ENCODE measurements at regions not wholly inside any gene's neighbourhood (a gene's known extent, or its start where the extent isn't known, plus 50 kb on each side); places are given as distances from the start of the nearest gene placed in this dataset.

DNA sequence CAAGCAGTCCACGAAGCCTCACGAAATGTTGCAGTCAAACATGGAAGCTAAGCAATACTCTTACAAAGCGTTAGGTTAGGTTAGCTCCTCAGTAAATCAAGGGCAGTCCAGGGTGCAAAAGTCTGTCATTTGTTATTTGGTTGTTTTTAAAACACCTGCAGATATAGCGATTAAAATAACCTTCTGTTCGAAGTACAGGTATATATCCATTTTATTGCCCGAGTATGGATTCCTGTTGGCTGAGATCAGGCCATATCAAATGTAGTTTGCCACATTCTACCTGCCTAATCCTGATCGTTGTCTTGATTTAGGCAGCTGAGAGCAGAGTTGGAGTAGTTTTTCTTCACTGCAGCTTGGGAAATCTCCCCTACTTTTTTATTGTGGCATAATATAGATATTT is 99.5 kb upstream of the EPB41L3 start:
- H3K27ac Mint-ChIP-seq = no peak overlapping the region
- DNase-seq (ENCODE audit: low spot score in 2 of 2) (no peak), ATAC-seq (ENCODE audit: low read depth) (no peak)
- no peaks in the 10 kb centered on the region for H3K4me1 Mint-ChIP-seq
- H3K4me3 Mint-ChIP-seq = no peak overlapping the region
- peaks cover 2% of the 10 kb centered on the region for H3K27me3 Mint-ChIP-seq
- H3K9me3 Mint-ChIP-seq = no peaks in the 10 kb centered on the region
- no peaks in the 10 kb centered on the region for H3K36me3 Mint-ChIP-seq

DNA sequence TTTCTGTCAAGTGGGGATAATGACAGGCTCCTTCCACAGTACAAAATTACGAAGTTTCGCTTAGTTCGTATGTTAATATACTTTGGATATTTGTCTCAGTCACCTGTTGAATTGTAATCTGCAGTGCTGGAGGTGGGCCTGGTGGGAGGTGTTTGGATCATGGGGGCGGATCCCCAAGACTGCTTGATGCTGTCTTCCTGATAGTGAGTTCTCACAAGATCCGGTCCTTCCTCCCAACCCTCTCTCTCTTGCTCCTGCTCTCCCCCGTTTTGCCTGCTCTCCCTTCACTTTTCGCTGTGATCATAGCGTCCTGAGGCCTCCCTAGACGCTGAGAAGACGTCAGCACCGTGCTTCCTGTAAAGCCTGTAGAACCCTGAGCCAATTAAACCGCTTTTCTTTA is 97.1 kb upstream of the EPB41L3 start:
- DNase-seq (ENCODE audit: low spot score in 2 of 2) (no peak), ATAC-seq (ENCODE audit: low read depth) (no peak)
- no peaks in the 10 kb centered on the region for H3K36me3 Mint-ChIP-seq
- no peak overlapping the region for H3K4me3 Mint-ChIP-seq
- H3K4me1 Mint-ChIP-seq = no peaks in the 10 kb centered on the region
- no peak overlapping the region for H3K27ac Mint-ChIP-seq
- peaks cover 3% of the 10 kb centered on the region for H3K9me3 Mint-ChIP-seq
- H3K27me3 Mint-ChIP-seq = peaks cover 6% of the 10 kb centered on the region

DNA sequence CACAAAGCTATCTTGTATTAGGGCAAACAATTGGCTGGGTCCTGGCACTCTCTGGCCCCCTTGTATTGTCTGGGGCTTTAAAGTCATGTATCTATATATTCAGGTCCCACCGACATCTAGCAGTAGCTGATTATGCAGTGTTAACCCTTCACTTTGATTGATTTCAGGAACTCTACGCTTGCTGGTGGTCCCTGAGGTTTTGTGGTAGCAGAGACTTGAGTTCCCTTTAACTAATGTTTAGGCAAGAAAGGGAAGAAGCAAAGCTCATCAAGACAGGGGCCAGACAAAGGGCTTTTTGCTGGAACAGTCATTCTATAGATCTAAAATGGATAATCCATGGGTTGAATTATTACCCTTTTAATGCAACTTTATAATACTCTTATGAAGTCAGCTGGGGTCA is 95.3 kb upstream of the EPB41L3 start:
- no peak overlapping the region for H3K4me3 Mint-ChIP-seq
- no peak overlapping the region for H3K27ac Mint-ChIP-seq
- H3K27me3 Mint-ChIP-seq = peaks cover 7% of the 10 kb centered on the region
- no peak for ATAC-seq (ENCODE audit: low read depth)
- H3K4me1 Mint-ChIP-seq = no peaks in the 10 kb centered on the region
- no peaks in the 10 kb centered on the region for H3K36me3 Mint-ChIP-seq
- DNase-seq (ENCODE audit: low spot score in 2 of 2) = no peak
- peaks cover 5% of the 10 kb centered on the region for H3K9me3 Mint-ChIP-seq

DNA sequence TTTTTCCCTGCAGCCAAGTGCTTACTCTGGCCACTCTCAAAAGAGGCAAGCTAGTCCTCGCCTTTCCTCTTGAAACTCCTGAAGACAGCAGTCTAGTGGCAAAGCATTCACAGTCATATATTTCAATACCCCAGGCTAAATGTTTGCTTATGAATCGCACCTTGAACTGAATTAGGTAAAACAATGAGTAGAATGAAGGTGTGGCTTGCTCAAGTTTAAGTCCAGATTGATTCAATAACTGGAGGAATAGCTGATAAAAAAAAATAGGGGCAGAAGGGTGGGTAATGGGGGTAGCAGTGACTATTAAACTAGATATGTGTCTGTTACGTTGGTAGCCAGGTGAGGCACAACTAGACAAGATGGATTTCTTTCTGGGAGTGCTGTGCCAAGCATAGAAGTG is 88.2 kb upstream of the EPB41L3 start:
- Mint-ChIP-seq H3K9me3 (peaks cover 5% of the 10 kb centered on the region), H3K4me1 (no peaks in the 10 kb centered on the region), H3K27ac (no peak overlapping the region), H3K36me3 (no peaks in the 10 kb centered on the region), H3K27me3 (peaks cover 19% of the 10 kb centered on the region), H3K4me3 (no peak overlapping the region)
- no peak for DNase-seq (ENCODE audit: low spot score in 2 of 2)
- ATAC-seq (ENCODE audit: low read depth) = no peak

DNA sequence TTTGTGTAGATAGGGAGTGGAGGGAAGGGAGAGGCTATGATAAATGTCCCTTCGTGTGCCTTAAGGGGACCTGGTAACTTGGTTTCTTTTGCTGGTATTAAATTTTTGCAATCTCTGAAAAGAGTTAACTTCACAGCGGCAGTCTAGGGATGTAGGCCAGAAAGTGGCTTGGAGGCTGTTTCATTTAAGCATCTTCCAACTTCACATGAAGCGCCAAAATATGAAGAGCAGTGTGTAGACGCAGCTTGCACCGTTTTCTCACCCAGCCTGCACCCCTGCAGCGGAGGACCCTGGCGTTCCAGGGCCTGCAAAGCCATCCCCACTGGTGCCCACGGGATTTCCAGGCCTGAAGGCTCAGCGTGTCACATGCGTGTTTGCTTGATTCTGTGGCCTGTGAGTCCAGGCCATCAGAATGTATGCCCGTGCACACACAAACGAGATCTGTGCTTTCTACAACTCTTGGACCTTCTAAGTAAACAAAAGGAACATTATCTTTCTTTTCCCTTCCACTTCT is 87.2 kb upstream of the EPB41L3 start:
- Mint-ChIP-seq H3K27me3 (peaks cover 15% of the 10 kb centered on the region), H3K9me3 (peaks cover 1% of the 10 kb centered on the region), H3K4me1 (no peaks in the 10 kb centered on the region), H3K27ac (no peak overlapping the region), H3K36me3 (no peaks in the 10 kb centered on the region), H3K4me3 (peak overlapping the region; percentile 45)
- ATAC-seq (ENCODE audit: low read depth) (no peak), DNase-seq (ENCODE audit: low spot score in 2 of 2) (no peak)

DNA sequence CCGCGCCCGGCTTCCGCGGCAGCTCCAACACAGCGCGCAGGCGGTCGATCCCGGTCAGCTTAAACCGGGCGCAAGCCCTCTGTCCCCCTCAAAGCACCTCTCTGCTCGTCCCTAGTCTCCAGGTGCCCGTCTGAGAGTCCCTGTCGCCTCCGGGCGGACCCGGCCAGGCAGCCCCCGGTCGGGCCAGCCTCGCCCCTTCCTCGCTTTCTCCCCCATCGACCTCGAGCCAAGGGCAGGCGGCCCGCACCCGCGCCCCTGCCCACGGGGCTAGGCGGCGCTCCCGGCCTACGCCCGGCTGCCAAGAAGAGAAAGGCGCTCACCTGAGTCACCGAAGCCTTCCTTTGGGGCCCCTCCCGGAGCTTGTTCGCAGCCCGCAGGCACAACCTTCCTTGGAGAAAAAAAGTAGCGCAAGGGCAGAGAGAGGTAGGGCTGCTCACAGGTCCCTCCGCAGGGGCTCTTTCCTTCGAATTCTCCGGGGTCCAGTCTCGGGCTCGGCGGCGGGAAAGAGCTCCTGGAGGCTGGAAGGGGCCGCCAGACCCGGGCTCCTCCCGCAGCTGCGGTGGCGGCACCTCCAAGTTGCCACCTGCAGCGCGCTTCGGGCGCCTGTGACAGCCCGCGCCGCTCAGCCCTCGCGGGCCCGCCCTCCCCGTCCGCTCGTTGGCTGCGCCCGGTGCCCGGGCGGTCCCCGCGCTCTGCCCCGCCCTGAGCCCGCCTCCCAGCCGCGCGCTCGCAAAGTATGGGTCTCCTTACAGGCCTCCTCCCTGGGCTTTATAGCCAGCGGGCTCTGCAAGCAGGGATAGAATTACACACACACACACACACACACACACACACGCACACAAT is 86.5 kb upstream of the EPB41L3 start:
- peaks cover under 1% of the 10 kb centered on the region for H3K9me3 Mint-ChIP-seq
- H3K27me3 Mint-ChIP-seq = peaks cover 14% of the 10 kb centered on the region
- no peak overlapping the region for H3K27ac Mint-ChIP-seq
- DNase-seq (ENCODE audit: low spot score in 2 of 2) (no peak), ATAC-seq (ENCODE audit: low read depth) (peak; percentile 60)
- no peaks in the 10 kb centered on the region for H3K36me3 Mint-ChIP-seq
- no peak overlapping the region for H3K4me3 Mint-ChIP-seq
- H3K4me1 Mint-ChIP-seq = no peaks in the 10 kb centered on the region

DNA sequence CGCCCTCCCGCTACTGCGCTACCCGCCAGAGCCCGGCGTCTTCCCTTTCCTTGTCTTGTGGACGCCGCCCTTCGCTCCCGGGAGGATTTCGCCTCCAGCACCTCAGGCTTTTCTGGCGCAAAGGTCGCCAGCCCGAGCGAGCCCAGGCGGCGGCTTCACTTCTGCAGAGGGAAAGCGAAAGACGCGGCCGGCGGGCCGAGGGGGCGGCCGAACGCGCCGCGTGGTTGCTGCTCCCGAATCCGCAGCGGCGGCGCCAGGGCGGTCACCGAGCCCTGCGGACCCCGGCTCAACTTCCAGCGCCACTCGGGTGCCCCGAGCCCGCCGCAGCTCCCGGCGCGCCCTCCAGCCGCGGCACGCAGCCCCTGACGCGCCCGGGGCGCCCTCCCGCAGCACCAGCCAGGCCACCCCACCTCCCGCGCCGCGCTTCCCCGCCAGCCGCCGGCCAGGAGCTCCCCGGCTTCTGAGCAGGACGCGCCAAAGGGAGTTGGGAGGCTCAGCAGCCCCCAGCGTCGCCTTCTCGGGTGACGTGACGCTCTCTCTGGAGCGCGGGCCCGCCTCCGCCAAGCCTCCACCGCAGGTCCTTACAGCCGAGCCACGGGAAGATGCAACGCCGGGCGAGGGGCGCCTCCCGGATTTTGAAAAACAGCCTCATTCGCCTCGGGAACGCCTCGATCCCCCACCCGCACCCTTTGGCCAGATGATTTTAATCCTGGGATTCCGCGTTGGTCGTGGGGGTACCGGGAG is 84.9 kb upstream of the EPB41L3 start:
- Mint-ChIP-seq H3K4me3 (peak overlapping the region; percentile 28), H3K27me3 (peaks cover 14% of the 10 kb centered on the region), H3K4me1 (no peaks in the 10 kb centered on the region), H3K9me3 (no peaks in the 10 kb centered on the region), H3K27ac (no peak overlapping the region), H3K36me3 (no peaks in the 10 kb centered on the region)
- no peak for ATAC-seq (ENCODE audit: low read depth)
- no peak for DNase-seq (ENCODE audit: low spot score in 2 of 2)

DNA sequence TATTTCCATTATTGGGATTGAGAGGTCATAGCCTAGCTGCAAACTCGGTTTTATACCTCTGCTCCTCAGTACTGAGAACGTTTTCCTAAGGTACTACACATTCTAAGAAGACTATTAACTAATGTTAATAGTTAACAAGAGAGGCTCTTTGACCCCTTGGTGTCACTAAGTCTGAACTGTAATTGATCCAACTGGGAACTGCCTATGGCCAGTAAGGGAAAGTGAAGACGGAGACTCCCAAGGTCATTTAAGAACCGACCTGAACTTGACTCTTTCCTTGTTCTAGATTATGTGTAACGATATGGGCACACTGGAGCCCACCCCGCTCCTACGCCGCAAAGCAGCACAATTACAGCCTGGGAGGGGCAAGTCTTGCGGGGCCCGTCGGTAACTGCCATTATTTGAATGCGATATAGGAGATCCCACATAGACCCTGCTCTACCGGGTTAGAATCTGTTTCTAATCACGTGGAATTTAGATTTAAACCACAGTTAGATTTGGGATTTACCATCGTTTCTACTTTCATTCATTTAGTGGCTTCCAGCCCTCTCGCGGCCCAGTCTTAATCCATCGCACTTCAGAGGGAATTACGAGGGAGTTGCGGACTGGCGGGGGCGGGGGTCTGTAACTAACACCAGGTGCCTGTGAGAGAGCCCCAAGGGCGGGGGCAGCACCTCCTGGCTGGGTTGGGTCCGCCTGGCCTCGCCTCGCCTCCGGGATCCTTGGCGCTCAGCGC is 84.1 kb upstream of the EPB41L3 start:
- ATAC-seq (ENCODE audit: low read depth) = no peak
- no peak overlapping the region for H3K27ac Mint-ChIP-seq
- H3K4me3 Mint-ChIP-seq = peak overlapping the region; percentile 24

GRCh38 chr18:5626130-5626880 is 82.5 kb upstream of the EPB41L3 start:
- no peaks in the 10 kb centered on the region for H3K9me3 Mint-ChIP-seq
- H3K4me3 Mint-ChIP-seq = no peak overlapping the region
- H3K27ac Mint-ChIP-seq = no peak overlapping the region
- H3K36me3 Mint-ChIP-seq = no peaks in the 10 kb centered on the region
- DNase-seq (ENCODE audit: low spot score in 2 of 2) (no peak), ATAC-seq (ENCODE audit: low read depth) (no peak)
- H3K4me1 Mint-ChIP-seq = no peaks in the 10 kb centered on the region
- H3K27me3 Mint-ChIP-seq = peaks cover 8% of the 10 kb centered on the region

More for the DNA sequence above, 84.1 kb upstream of the EPB41L3 start:
- Mint-ChIP-seq H3K9me3 (no peaks in the 10 kb centered on the region), H3K36me3 (no peaks in the 10 kb centered on the region), H3K4me1 (no peaks in the 10 kb centered on the region), H3K27me3 (peaks cover 12% of the 10 kb centered on the region)
- no peak for DNase-seq (ENCODE audit: low spot score in 2 of 2)

DNA sequence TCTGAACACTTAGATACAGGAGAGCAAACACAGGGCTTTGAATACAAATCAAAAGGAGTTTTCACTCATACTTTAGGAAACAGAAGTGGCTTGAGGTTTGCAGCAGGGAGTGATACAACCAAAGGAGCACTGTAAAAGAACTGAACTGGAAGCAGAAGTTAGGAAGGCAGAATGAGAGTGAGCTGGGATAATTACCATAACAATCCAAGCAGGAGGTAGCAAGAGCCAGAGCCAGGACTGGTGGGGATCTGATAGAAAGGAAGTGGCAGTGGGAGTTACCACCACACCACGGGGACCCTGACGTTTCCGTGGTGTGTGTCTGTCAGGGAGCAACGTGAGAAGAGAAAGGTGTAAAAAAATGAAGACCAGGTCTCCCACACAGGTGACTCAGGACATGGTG is 81.3 kb upstream of the EPB41L3 start:
- no peak for DNase-seq (ENCODE audit: low spot score in 2 of 2)
- ATAC-seq (ENCODE audit: low read depth) = no peak
- peaks cover 7% of the 10 kb centered on the region for H3K27me3 Mint-ChIP-seq
- no peak overlapping the region for H3K4me3 Mint-ChIP-seq
- H3K9me3 Mint-ChIP-seq = no peaks in the 10 kb centered on the region
- no peaks in the 10 kb centered on the region for H3K4me1 Mint-ChIP-seq
- no peaks in the 10 kb centered on the region for H3K36me3 Mint-ChIP-seq
- H3K27ac Mint-ChIP-seq = no peak overlapping the region

GRCh38 chr18:5622905-5623304 is 79.1 kb upstream of the EPB41L3 start:
- Mint-ChIP-seq H3K4me3 (no peak overlapping the region), H3K4me1 (no peaks in the 10 kb centered on the region), H3K36me3 (no peaks in the 10 kb centered on the region), H3K9me3 (no peaks in the 10 kb centered on the region), H3K27me3 (peaks cover 1% of the 10 kb centered on the region), H3K27ac (no peak overlapping the region)
- ATAC-seq (ENCODE audit: low read depth) (no peak), DNase-seq (ENCODE audit: low spot score in 2 of 2) (no peak)

DNA sequence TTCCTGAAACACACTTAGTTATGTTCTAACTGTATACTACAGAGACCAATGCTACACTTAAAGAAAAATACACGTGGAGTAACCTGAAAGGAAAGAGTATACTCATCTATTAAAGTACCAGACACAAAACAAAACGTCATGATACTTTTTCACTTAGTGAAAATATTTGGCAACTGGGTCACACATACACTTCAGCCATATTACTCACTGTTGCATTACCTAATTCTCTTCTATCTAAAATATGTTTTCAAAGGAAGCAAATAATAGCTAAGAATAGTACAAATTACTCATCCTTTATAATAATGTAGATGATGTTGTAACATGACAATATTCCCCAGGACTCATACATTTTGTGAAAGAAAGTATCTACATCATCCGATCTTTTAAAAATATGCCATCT is 76.5 kb upstream of the EPB41L3 start:
- H3K27ac Mint-ChIP-seq = no peak overlapping the region
- no peaks in the 10 kb centered on the region for H3K36me3 Mint-ChIP-seq
- H3K4me3 Mint-ChIP-seq = no peak overlapping the region
- DNase-seq (ENCODE audit: low spot score in 2 of 2) (no peak), ATAC-seq (ENCODE audit: low read depth) (no peak)
- no peaks in the 10 kb centered on the region for H3K27me3 Mint-ChIP-seq
- H3K4me1 Mint-ChIP-seq = no peaks in the 10 kb centered on the region
- no peaks in the 10 kb centered on the region for H3K9me3 Mint-ChIP-seq

DNA sequence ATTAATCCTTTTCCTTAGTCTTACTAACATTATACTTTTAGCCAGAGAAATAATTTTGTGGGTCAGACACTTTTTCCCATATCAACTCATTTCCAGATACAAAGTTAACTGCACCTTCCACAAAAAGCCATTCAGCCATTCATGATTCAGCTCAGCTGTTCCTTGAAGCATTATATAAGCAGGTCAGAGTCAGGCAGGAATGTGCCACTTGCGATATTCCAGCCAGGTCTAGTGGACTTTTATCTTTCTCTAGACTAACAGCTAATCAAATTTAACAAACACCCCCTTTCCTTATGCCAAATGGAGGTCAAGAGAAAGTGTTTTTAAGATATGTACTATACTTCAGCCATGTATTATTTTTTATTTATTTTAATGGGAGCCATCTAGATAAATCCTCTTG is 75.6 kb upstream of the EPB41L3 start:
- no peak overlapping the region for H3K27ac Mint-ChIP-seq
- no peaks in the 10 kb centered on the region for H3K27me3 Mint-ChIP-seq
- ATAC-seq (ENCODE audit: low read depth) = no peak
- H3K4me3 Mint-ChIP-seq = no peak overlapping the region
- no peaks in the 10 kb centered on the region for H3K36me3 Mint-ChIP-seq
- no peaks in the 10 kb centered on the region for H3K9me3 Mint-ChIP-seq
- no peak for DNase-seq (ENCODE audit: low spot score in 2 of 2)
- no peaks in the 10 kb centered on the region for H3K4me1 Mint-ChIP-seq
